OCI-LY7 (cell line): ENCODE measurements at regions not wholly inside any gene's neighbourhood (a gene's known extent, or its start where the extent isn't known, plus 50 kb on each side); places are given as distances from the start of the nearest gene placed in this dataset.

Experiments
- BruUV-seq: library from RNA; stranded (reverse); fragments of 400-500 nt; replicated peaks from 2 replicates; lab custom pipeline; 2021; lab: Mats Ljungman, UMichigan
- CTCF ChIA-PET: fragments of 300-600 bp; sonication (Branson Sonifier 250); formaldehyde crosslinking; loops from one replicate; lab custom pipeline; 2022; ENCODE audit warnings: antibody characterized with exemption; ENCODE audit not compliant: unreplicated experiment; lab: Charles Lee
- POLR2A ChIA-PET: fragments of 300-600 bp; sonication (Branson Sonifier 250); formaldehyde crosslinking; loops from one replicate; lab custom pipeline; 2022; ENCODE audit warnings: antibody characterized with exemption; lab: Charles Lee
- DNase-seq: peaks from one replicate; pipeline ENCODE4 v3.0.0-alpha.2; 2015; ENCODE audit warnings: low spot score
- H2AFZ ChIP-seq: fragments of 200-600 bp; sonication (generic), shearing (Covaris generic); 2 replicates; pipeline ENCODE4 v1.6.1; 2014; ENCODE audit warnings: mild to moderate bottlenecking, antibody characterized with exemption, low read length, moderate library complexity
- H3K27ac ChIP-seq: fragments of 200-600 bp; sonication (generic); 2 replicates; pipeline ENCODE4 v1.5.1; 2014; ENCODE audit warnings: mixed run types, low read depth, mild to moderate bottlenecking, moderate library complexity, low read length, inconsistent platforms; ENCODE audit not compliant: poor library complexity, severe bottlenecking
- H3K36me3 ChIP-seq: fragments of 200-600 bp; sonication (generic); 2 replicates; pipeline ENCODE4 v1.6.1; 2014; ENCODE audit warnings: mild to moderate bottlenecking, antibody characterized with exemption, low read length, moderate library complexity, mixed read lengths; ENCODE audit not compliant: insufficient read depth
- H3K4me1 ChIP-seq: fragments of 200-600 bp; sonication (generic); 2 replicates; pipeline ENCODE4 v1.5.1; 2014; ENCODE audit warnings: mild to moderate bottlenecking, low read length; ENCODE audit not compliant: insufficient read depth, poor library complexity, severe bottlenecking
- H3K4me2 ChIP-seq: fragments of 200-600 bp; sonication (generic); 2 replicates; pipeline ENCODE4 v1.6.1; 2014; ENCODE audit warnings: mild to moderate bottlenecking, low read length
- H3K4me3 ChIP-seq: fragments of 200-600 bp; sonication (generic); 2 replicates; pipeline ENCODE4 v1.5.1; 2014; ENCODE audit warnings: mild to moderate bottlenecking, low read depth, low read length; ENCODE audit not compliant: poor library complexity, severe bottlenecking
- H3K79me2 ChIP-seq: fragments of 200-600 bp; sonication (generic); 2 replicates; pipeline ENCODE4 v1.6.1; 2016; ENCODE audit warnings: low read depth, mild to moderate bottlenecking, low read length, moderate library complexity, mixed read lengths; ENCODE audit not compliant: insufficient read depth
- H3K9me2 ChIP-seq: fragments of 200-600 bp; sonication (generic); 2 replicates; pipeline ENCODE4 v1.6.1; 2016; ENCODE audit warnings: mild to moderate bottlenecking, low read length, mixed read lengths; ENCODE audit not compliant: insufficient read depth
- H3K9me3 ChIP-seq: fragments of 200-600 bp; sonication (generic); 2 replicates; pipeline ENCODE4 v1.6.1; 2014; ENCODE audit warnings: mild to moderate bottlenecking, mixed run types, low read length, mixed read lengths
- H4K20me1 ChIP-seq: fragments of 200-600 bp; sonication (generic); 2 replicates; pipeline ENCODE4 v1.6.1; 2014; ENCODE audit warnings: mild to moderate bottlenecking, antibody characterized with exemption, low read length, moderate library complexity, mixed read lengths; ENCODE audit not compliant: insufficient read depth
- EZH2phosphoT487 ChIP-seq: fragments of 200-600 bp; sonication (generic); IDR thresholded peaks from 2 replicates; pipeline ENCODE4 v1.6.1; 2018; ENCODE audit warnings: low read depth, borderline replicate concordance, mild to moderate bottlenecking, mixed run types, antibody characterized with exemption, low read length, moderate library complexity, mixed read lengths
- intact Hi-C: fragments of 100-400 bp; cut with micrococcal nuclease; formaldehyde crosslinking; loops from one replicate; pipeline ENCODE4 v1.10.0; 2022; ENCODE audit not compliant: unreplicated experiment
- TF ChIP-seq, protein P1 (sequence below): fragments of 200-600 bp; sonication (generic); conservative IDR thresholded peaks from 2 replicates; pipeline ENCODE4 v1.5.1; 2014; ENCODE audit warnings: mild to moderate bottlenecking, antibody characterized with exemption, low read length, moderate library complexity, mixed read lengths

DNA sequence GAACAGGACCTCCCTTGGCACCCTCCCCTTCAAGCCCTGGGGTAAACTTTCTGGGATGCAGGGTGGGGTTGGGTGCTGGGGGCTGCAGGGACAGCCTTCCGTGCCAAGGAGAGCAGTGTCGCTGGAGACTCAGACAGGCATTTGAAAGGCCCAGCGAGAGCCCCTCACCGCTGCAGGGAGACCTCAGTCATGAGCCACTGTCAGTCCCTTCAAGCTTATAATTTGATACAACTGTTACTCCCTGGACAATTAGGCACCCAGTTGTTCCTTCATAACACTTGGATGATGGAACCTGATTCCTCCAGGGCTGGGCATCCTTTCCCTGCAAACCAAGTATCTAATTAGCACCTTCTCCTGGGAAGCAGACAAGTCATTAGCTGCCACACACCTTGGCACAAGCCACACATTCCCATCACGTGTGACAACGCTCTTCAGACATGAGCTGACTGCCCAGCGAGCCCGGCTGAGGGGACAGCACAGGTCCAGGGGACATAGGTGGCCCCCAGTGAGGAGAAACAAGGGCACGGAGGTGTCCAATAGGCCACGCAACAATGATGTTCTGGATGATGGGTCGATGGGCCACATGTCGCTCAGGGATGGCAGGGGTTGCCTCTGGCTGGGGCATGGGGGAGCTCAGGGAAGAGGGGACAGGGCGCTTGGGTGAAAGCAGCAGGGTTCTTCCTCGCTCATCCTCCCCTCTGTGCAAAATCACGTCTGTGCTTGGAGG is 59.6 kb downstream of the KCNF1 start:
- no peaks in the 10 kb centered on the region for H4K20me1 ChIP-seq
- CTCF ChIA-PET, result no interaction called here
- POLR2A ChIA-PET, result no interaction called here

GRCh38 chr2:10971888-10972260 is 60.1 kb downstream of the KCNF1 start:
- no peaks in the 10 kb centered on the region for H3K9me3 ChIP-seq
- POLR2A ChIA-PET, result no interaction called here
- H3K4me2 ChIP-seq, result no peak overlapping the region
- no peaks in the 10 kb centered on the region for H3K9me2 ChIP-seq
- H3K79me2 ChIP-seq, result no peaks in the 10 kb centered on the region
- TF ChIP-seq EZH2phosphoT487, result no peak
- TF ChIP-seq, protein P1, sequence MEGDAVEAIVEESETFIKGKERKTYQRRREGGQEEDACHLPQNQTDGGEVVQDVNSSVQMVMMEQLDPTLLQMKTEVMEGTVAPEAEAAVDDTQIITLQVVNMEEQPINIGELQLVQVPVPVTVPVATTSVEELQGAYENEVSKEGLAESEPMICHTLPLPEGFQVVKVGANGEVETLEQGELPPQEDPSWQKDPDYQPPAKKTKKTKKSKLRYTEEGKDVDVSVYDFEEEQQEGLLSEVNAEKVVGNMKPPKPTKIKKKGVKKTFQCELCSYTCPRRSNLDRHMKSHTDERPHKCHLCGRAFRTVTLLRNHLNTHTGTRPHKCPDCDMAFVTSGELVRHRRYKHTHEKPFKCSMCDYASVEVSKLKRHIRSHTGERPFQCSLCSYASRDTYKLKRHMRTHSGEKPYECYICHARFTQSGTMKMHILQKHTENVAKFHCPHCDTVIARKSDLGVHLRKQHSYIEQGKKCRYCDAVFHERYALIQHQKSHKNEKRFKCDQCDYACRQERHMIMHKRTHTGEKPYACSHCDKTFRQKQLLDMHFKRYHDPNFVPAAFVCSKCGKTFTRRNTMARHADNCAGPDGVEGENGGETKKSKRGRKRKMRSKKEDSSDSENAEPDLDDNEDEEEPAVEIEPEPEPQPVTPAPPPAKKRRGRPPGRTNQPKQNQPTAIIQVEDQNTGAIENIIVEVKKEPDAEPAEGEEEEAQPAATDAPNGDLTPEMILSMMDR, result no peak
- H4K20me1 ChIP-seq, result no peaks in the 10 kb centered on the region
- CTCF ChIA-PET, result no interaction called here
- H2AFZ ChIP-seq, result no peak overlapping the region
- DNase-seq, result no peak
- BruUV-seq, result no TSS peak
- no peaks in the 10 kb centered on the region for H3K36me3 ChIP-seq
- H3K4me3 ChIP-seq, result no peak overlapping the region
- H3K27ac ChIP-seq, result no peak overlapping the region
- no peaks in the 10 kb centered on the region for H3K4me1 ChIP-seq
- intact Hi-C loops, result no loop called here

More for the DNA sequence above, 59.6 kb downstream of the KCNF1 start:
- Histone ChIP-seq H3K36me3 (no peaks in the 10 kb centered on the region), H2AFZ (no peak overlapping the region), H3K79me2 (no peaks in the 10 kb centered on the region), H3K9me3 (no peaks in the 10 kb centered on the region), H3K4me2 (no peak overlapping the region), H3K4me3 (no peak overlapping the region), H3K9me2 (no peaks in the 10 kb centered on the region), H3K27ac (no peak overlapping the region), H3K4me1 (no peaks in the 10 kb centered on the region)
- no peak for DNase-seq
- intact Hi-C loops, result no loop called here
- BruUV-seq, result no TSS peak
- no peak for TF ChIP-seq EZH2phosphoT487
- TF ChIP-seq, protein P1, result no peak

GRCh38 chr2:10972683-10973433 is 61.1 kb downstream of the KCNF1 start:
- CTCF ChIA-PET, result no interaction called here
- DNase-seq, result no peak
- POLR2A ChIA-PET, result no interaction called here
- H2AFZ ChIP-seq, result no peak overlapping the region
- H3K4me1 ChIP-seq, result no peaks in the 10 kb centered on the region
- H3K36me3 ChIP-seq, result no peaks in the 10 kb centered on the region
- no peak overlapping the region for H3K27ac ChIP-seq
- no peak overlapping the region for H3K4me2 ChIP-seq
- intact Hi-C loops, result no loop called here
- no peak overlapping the region for H3K4me3 ChIP-seq
- TF ChIP-seq EZH2phosphoT487, result no peak
- TF ChIP-seq, protein P1, result no peak
- no peaks in the 10 kb centered on the region for H3K9me2 ChIP-seq
- no peaks in the 10 kb centered on the region for H3K9me3 ChIP-seq
- no TSS peak for BruUV-seq
- H3K79me2 ChIP-seq, result no peaks in the 10 kb centered on the region
- H4K20me1 ChIP-seq, result no peaks in the 10 kb centered on the region; the same call in 1 of the 2 replicates
